Activated T-cell treated with anti-CD3 and anti-CD28 coated beads, Interleukin-2, amount 50 U/mL, for 24 hours (primary cell): ENCODE measurements at regions not wholly inside any gene's neighbourhood (a gene's known extent, or its start where the extent isn't known, plus 50 kb on each side); places are given as distances from the start of the nearest gene placed in this dataset.
"Not testable (repeated sequence)": the region's sequence is repeated elsewhere in the genome, so short reads cannot be mapped to it uniquely, and the experiment has no call there.

Experiments used
- DNase-seq: peaks from one replicate; pipeline ENCODE4 v3.0.0-alpha.2; 2020
- H3K27ac Mint-ChIP-seq: 2 replicates; pipeline ENCODE4 v1.8.0; 2020; ENCODE audit warnings: mild to moderate bottlenecking, mixed read lengths
- H3K27me3 Mint-ChIP-seq: 2 replicates; pipeline ENCODE4 v1.8.0; 2020; ENCODE audit warnings: mixed read lengths
- H3K36me3 Mint-ChIP-seq: 2 replicates; pipeline ENCODE4 v1.8.0; 2020; ENCODE audit warnings: low read depth, mixed read lengths
- H3K4me1 Mint-ChIP-seq: 2 replicates; pipeline ENCODE4 v1.8.0; 2020; ENCODE audit warnings: low read depth, mixed read lengths
- H3K4me3 Mint-ChIP-seq: 2 replicates; pipeline ENCODE4 v1.8.0; 2020; ENCODE audit warnings: mild to moderate bottlenecking, moderate library complexity, mixed read lengths
- H3K9me3 Mint-ChIP-seq: 2 replicates; pipeline ENCODE4 v1.8.0; 2020; ENCODE audit warnings: mixed read lengths

GRCh38 chr6:168922436-168922835, 331.2 kb downstream of the THBS2 start:
- no peak overlapping the region for H3K4me3 Mint-ChIP-seq
- no peaks in the 10 kb centered on the region for H3K4me1 Mint-ChIP-seq
- no peaks in the 10 kb centered on the region for H3K36me3 Mint-ChIP-seq
- no peak for DNase-seq
- no peak overlapping the region for H3K27ac Mint-ChIP-seq
- peaks cover 12% of the 10 kb centered on the region for H3K27me3 Mint-ChIP-seq
- H3K9me3 Mint-ChIP-seq: no peaks in the 10 kb centered on the region

DNA sequence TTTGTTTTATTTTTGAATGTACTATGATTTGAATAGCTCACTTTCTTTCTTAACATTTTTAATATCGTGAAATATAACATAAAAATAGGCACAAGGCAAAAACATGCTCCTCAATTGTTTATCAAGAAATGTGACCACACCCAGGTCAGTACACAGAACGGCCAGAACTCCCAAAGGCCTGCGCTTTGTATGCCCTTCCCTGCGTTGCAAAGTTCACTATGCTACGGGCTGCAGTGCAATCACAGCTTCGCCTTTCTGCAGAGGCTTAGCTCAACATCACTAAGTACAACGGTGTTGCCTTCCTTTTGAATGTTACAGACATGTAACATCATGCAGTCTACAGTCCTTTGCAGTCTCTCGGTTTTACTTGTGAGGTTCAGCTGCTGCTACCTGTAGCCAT, 333.4 kb downstream of the THBS2 start:
- Mint-ChIP-seq H3K36me3 (no peaks in the 10 kb centered on the region), H3K4me1 (no peaks in the 10 kb centered on the region), H3K4me3 (no peak overlapping the region), H3K9me3 (no peaks in the 10 kb centered on the region), H3K27ac (no peak overlapping the region), H3K27me3 (peaks cover 5% of the 10 kb centered on the region)
- no peak for DNase-seq

- H3K4me3 Mint-ChIP-seq: no peak overlapping the region
- H3K27ac Mint-ChIP-seq: no peak overlapping the region
- peaks cover 5% of the 10 kb centered on the region for H3K27me3 Mint-ChIP-seq
- H3K4me1 Mint-ChIP-seq: no peaks in the 10 kb centered on the region
- H3K9me3 Mint-ChIP-seq: no peaks in the 10 kb centered on the region
- no peaks in the 10 kb centered on the region for H3K36me3 Mint-ChIP-seq
- DNase-seq: no peak
These were observed 334.0 kb downstream of the THBS2 start for GRCh38 chr6:168919470-168920179.

DNA sequence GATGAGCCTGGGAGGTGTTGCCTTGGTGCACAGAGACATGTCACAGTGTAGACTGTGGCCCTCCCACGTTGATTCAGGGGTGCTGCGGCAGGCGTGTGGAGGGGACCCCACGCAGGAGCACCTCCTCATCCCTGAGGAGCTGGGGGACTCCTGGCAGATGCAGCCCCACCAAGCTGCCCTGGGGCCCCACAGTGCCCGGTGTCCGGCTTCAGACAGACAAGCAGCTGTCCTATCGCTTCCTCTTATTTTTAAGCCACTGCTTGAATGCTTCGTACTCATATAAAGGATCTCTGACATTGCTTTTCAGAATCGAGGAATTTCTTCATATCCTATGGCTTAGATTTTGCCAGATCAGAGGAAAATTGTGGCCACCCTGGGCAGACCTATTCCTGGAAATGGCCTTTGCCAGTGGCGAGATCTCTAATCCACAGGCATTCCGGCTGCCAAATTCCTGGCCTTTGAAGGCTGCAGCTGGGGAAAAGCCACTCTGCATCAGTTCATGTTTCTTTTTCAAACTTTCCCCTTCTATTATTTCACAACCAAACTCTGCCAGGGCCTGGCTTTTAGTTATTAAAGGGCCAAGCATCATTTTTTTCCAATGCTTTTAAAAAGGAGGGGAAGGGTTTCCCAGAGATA, 337.0 kb downstream of the THBS2 start:
- Mint-ChIP-seq H3K9me3 (no peaks in the 10 kb centered on the region), H3K27me3 (no peaks in the 10 kb centered on the region), H3K36me3 (no peaks in the 10 kb centered on the region), H3K4me1 (no peaks in the 10 kb centered on the region), H3K4me3 (no peak overlapping the region), H3K27ac (no peak overlapping the region)
- no peak for DNase-seq

GRCh38 chr6:168915855-168916254, 337.8 kb downstream of the THBS2 start:
- no peaks in the 10 kb centered on the region for H3K9me3 Mint-ChIP-seq
- no peaks in the 10 kb centered on the region for H3K36me3 Mint-ChIP-seq
- H3K4me1 Mint-ChIP-seq: no peaks in the 10 kb centered on the region
- H3K27me3 Mint-ChIP-seq: no peaks in the 10 kb centered on the region
- no peak overlapping the region for H3K4me3 Mint-ChIP-seq
- no peak overlapping the region for H3K27ac Mint-ChIP-seq
- no peak for DNase-seq

GRCh38 chr6:168915242-168915641, 338.4 kb downstream of the THBS2 start:
- H3K4me3 Mint-ChIP-seq: no peak overlapping the region
- H3K9me3 Mint-ChIP-seq: no peaks in the 10 kb centered on the region
- no peaks in the 10 kb centered on the region for H3K27me3 Mint-ChIP-seq
- no peaks in the 10 kb centered on the region for H3K4me1 Mint-ChIP-seq
- no peak for DNase-seq
- no peaks in the 10 kb centered on the region for H3K36me3 Mint-ChIP-seq
- H3K27ac Mint-ChIP-seq: no peak overlapping the region

DNA sequence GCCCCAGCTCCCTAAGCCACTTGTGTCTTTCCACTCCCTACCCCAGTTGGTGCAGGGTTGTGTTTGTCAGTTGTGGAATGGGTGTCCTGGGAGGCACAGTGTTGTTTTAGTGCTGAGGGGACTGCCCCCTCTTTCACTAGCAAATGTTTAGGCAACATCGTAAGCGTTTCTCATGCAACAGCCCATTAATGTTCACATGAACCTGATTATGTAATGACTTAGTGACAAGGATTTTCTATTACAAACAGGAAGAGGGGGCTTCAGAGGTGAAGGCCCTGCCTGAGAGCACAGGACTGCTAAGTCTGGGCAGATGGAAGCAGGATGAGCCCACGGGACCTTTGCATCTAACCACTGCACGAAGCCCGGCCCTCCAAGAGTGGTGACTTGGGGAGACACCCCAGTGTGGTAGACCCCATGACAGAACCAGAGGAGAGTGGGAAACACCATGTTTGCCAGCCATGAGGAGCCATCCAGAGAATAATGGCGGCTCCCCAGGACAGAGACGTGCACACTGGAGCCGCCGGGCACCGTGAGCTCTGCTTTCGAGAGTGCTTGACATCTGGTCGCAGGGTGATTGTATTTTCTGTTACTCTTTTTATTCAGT, 339.7 kb downstream of the THBS2 start:
- no peak for DNase-seq
- Mint-ChIP-seq H3K4me3 (no peak overlapping the region), H3K27ac (no peak overlapping the region), H3K9me3 (peaks cover 2% of the 10 kb centered on the region), H3K36me3 (no peaks in the 10 kb centered on the region), H3K27me3 (no peaks in the 10 kb centered on the region), H3K4me1 (no peaks in the 10 kb centered on the region)

- not testable (repeated sequence) for DNase-seq, H3K36me3 Mint-ChIP-seq, H3K4me1 Mint-ChIP-seq, H3K27ac Mint-ChIP-seq, H3K4me3 Mint-ChIP-seq, H3K27me3 Mint-ChIP-seq, H3K9me3 Mint-ChIP-seq
These were observed 340.3 kb downstream of the THBS2 start for GRCh38 chr6:168913231-168913865.

DNA sequence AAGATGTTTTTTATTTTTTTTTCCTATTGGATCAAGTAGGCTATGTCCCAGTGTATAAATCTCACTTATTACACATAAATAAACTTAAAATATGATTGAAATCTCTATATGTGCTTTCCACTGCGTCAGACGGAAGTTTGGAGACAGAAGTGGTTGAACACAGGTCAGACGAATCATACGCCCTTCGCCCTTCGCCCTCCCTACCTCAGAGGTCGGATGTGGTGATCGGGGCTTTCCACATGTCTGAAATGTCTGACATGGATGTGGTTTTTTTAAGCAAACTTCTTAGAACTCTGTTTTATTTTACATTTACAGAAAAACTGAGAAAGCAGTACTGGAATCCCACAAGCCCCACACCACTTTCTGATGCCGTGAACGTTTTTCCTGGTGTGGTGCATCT, 344.4 kb downstream of the THBS2 start:
- DNase-seq: no peak
- Mint-ChIP-seq H3K4me3 (no peak overlapping the region), H3K27ac (no peak overlapping the region), H3K27me3 (no peaks in the 10 kb centered on the region), H3K9me3 (peaks cover 4% of the 10 kb centered on the region), H3K4me1 (peaks cover 5% of the 10 kb centered on the region), H3K36me3 (no peaks in the 10 kb centered on the region)

DNA sequence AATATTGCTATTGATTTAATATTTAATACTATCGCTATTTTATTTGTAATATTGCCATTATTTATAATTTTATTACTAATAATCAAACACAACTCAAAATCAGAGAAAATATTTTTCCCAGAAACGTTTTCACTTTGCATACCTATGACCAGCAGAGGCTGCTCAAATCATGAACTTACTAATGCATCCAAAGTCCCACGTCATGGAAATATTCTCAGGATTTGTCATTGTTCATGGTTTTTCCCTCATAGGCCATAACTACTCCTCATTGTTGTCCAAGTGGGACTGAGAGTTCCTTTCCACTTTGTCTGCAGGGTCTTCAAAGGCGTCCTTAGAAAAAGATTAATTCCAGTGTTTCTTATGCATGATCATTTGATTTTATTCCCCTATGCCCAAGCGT, 344.8 kb downstream of the THBS2 start:
- Mint-ChIP-seq H3K36me3 (no peaks in the 10 kb centered on the region), H3K27ac (no peak overlapping the region), H3K9me3 (peaks cover 4% of the 10 kb centered on the region), H3K27me3 (no peaks in the 10 kb centered on the region), H3K4me3 (no peak overlapping the region), H3K4me1 (peaks cover 5% of the 10 kb centered on the region)
- no peak for DNase-seq

- Mint-ChIP-seq H3K9me3 (peaks cover 4% of the 10 kb centered on the region), H3K4me3 (no peak overlapping the region), H3K4me1 (peaks cover 5% of the 10 kb centered on the region), H3K36me3 (no peaks in the 10 kb centered on the region), H3K27me3 (no peaks in the 10 kb centered on the region), H3K27ac (no peak overlapping the region)
- no peak for DNase-seq
These were observed 345.5 kb downstream of the THBS2 start for GRCh38 chr6:168908166-168908565.

- H3K4me1 Mint-ChIP-seq: peaks cover 5% of the 10 kb centered on the region
- no peak overlapping the region for H3K27ac Mint-ChIP-seq
- H3K9me3 Mint-ChIP-seq: peaks cover 4% of the 10 kb centered on the region
- H3K4me3 Mint-ChIP-seq: no peak overlapping the region
- H3K36me3 Mint-ChIP-seq: no peaks in the 10 kb centered on the region
- no peak for DNase-seq
- no peaks in the 10 kb centered on the region for H3K27me3 Mint-ChIP-seq
These were observed 347.3 kb downstream of the THBS2 start for GRCh38 chr6:168906391-168906790.

DNA sequence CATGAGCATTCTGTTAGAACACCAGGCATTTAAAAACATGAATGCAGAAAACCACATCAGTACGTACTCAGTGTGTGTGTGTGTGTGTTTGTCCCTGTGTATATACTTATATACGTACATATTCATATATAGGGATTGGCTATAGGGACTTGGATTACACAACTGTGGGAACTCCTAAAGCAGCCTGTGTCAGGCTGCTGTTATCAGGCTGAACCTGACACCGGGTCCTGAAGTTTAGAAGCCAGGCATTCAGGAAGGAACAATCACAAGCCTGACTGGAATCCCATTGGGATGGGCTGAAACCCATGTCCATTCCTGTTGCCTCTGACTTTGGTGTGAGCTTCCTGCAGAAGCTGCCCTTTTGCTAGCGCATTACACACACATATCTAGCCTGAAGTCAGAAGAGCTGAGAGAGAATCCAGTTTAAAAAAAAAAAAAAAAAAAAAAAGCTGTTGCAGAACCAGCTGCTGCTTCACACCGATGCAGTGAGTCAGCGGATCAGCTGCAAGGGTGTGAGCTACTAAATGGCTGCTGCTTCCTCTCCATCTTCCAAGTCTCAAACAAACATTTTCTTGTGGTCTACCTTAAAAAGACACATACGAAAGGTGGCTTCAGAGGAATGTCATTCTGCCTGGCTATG, 348.1 kb downstream of the THBS2 start:
- H3K9me3 Mint-ChIP-seq: peaks cover 4% of the 10 kb centered on the region
- no peak for DNase-seq
- H3K27ac Mint-ChIP-seq: no peak overlapping the region
- H3K4me3 Mint-ChIP-seq: no peak overlapping the region
- H3K27me3 Mint-ChIP-seq: no peaks in the 10 kb centered on the region
- no peaks in the 10 kb centered on the region for H3K36me3 Mint-ChIP-seq
- peaks cover 5% of the 10 kb centered on the region for H3K4me1 Mint-ChIP-seq

DNA sequence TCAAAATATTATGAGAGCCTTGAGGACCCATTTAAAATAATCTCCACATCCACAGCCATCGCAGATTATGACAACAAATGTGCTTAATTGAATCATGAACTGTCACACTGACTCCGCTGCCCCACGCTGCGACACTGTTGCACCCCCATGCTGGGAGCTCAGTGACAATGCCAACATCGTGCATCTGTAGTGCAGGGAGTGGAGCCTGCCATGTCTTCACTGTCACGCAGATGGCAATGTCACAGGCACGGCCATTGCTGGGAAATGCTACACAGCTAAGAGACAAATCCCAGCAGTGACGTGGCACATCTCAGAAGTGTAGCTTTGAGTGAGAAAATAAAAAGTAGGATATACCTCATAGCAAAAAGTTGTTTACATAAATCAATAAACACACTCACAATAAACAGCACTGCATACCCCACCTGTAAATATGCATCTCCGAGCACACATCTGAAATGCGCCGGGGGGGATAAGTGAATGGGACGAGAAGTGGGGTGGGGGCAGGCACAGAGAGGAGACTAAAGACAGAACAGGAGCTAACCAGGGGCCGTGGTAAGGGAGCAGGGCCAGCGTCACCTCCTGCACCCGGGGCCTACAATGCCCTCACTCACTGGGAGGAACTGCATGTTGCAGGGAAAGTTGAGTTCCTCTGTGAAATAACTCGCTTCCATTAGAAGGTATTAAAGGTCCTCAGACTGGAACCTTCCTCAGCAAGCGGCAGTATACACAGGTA, 349.9 kb downstream of the THBS2 start:
- no peaks in the 10 kb centered on the region for H3K36me3 Mint-ChIP-seq

More for the DNA sequence above, 349.9 kb downstream of the THBS2 start:
- Mint-ChIP-seq H3K27ac (no peak overlapping the region), H3K27me3 (no peaks in the 10 kb centered on the region), H3K4me1 (peaks cover 5% of the 10 kb centered on the region), H3K4me3 (no peak overlapping the region), H3K9me3 (peaks cover 2% of the 10 kb centered on the region)
- DNase-seq: no peak
